ENCODE measurements at regions not wholly inside any gene's neighbourhood (a gene's known extent, or its start where the extent isn't known, plus 50 kb on each side); places are given as distances from the start of the nearest gene placed in this dataset.

DNA sequence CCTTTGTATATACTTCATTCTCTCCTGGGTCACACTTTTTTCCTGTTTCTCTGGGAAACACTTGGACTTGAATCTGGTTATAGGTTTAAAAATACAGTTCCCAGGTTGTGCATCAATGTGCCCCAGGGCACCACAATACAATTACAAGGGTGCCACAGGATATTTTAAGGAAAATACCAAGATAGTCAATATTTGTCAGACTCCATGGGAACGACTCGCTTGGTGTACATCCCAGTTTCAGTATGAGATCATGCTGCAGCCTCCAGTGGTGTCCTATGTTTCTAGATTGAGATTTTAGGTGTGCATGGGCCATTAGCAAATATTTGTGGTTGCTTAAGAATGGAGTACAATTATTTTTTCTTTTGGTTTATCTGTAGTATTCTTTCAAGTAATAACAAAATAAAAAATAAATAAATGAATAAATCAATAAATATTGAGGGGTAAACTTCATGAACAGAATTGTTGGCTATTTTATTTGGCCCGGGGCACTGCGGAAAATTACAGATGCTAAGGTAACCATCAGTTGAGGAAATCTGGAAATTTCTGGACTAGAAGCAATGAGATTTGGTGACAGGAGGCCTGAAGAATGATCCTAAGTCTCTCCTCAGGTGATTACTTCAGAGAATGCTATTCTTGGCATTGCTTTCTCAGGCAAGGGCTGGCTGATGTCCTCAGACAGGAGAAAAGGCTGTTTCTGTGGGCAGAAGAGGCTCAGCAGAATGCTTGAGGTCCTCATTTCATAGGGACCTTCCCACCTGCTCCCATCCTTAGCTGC is 649.3 kb upstream of the SOX11 start:
- H3K27ac ChIP-seq: no peak overlapping the region
- no peak for DNase-seq

DNA sequence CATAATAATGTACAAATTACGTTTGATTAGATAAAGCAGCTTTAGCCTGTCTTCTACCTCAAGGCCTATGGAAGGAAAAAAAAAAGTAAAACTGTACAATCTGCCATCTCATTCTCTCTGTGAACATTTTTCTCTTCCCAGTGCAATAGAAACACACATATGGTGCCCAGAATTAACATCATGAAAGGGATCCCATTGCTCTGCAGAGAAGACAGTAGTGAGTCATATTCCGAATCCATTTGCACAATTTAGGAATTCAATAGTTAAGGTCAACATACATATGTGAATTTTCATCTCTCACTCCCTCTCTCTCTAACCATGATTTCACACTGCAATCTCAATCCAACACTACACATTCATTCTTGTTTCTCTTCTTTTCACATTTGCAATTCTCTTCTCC is 640.9 kb upstream of the SOX11 start:
- intact Hi-C loops (cut with DNase I): no loop called here
- no peak for DNase-seq
- Histone ChIP-seq H3K36me3 (no peaks in the 10 kb centered on the region), H3K4me3 (no peak overlapping the region), H3K27me3 (no peaks in the 10 kb centered on the region), H3K27ac (no peak overlapping the region), H3K4me1 (no peaks in the 10 kb centered on the region), H3K9me3 (no peaks in the 10 kb centered on the region)
- no peak for ATAC-seq
- TF ChIP-seq, protein P1, sequence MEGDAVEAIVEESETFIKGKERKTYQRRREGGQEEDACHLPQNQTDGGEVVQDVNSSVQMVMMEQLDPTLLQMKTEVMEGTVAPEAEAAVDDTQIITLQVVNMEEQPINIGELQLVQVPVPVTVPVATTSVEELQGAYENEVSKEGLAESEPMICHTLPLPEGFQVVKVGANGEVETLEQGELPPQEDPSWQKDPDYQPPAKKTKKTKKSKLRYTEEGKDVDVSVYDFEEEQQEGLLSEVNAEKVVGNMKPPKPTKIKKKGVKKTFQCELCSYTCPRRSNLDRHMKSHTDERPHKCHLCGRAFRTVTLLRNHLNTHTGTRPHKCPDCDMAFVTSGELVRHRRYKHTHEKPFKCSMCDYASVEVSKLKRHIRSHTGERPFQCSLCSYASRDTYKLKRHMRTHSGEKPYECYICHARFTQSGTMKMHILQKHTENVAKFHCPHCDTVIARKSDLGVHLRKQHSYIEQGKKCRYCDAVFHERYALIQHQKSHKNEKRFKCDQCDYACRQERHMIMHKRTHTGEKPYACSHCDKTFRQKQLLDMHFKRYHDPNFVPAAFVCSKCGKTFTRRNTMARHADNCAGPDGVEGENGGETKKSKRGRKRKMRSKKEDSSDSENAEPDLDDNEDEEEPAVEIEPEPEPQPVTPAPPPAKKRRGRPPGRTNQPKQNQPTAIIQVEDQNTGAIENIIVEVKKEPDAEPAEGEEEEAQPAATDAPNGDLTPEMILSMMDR (IDR thresholded peaks at IDR 0.05): no peak

More for the DNA sequence above, 649.3 kb upstream of the SOX11 start:
- no peak for ATAC-seq
- H3K9me3 ChIP-seq: no peaks in the 10 kb centered on the region
- H3K36me3 ChIP-seq: no peaks in the 10 kb centered on the region
- TF ChIP-seq, protein P1 (IDR thresholded peaks at IDR 0.05): no peak
- H3K4me3 ChIP-seq: no peak overlapping the region
- no peaks in the 10 kb centered on the region for H3K4me1 ChIP-seq
- H3K27me3 ChIP-seq: no peaks in the 10 kb centered on the region
- intact Hi-C loops (cut with DNase I): no loop called here

DNA sequence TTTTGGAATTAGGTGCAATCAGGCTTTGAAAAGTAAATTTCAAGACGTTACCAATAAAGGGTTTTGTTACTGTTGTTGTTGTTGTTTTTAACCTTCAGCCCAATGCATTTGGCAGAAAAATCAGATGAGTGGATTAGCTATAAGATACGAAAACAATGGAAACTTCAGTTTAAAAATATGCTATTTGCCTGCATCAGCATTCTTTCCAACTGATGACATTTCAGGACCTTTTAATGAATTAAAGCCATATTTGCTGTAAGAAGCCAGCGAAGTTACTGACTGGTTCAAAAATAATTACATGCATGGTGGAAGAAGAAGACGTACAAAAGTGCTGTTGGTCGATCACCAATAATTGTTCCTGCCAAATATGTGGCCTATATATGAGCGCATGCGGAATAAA is 639.3 kb upstream of the SOX11 start:
- TF ChIP-seq, protein P1 (IDR thresholded peaks at IDR 0.05): no peak
- no peaks in the 10 kb centered on the region for H3K4me1 ChIP-seq
- no peak for DNase-seq
- H3K27me3 ChIP-seq: no peaks in the 10 kb centered on the region
- no peaks in the 10 kb centered on the region for H3K36me3 ChIP-seq
- no peak overlapping the region for H3K27ac ChIP-seq
- H3K9me3 ChIP-seq: no peaks in the 10 kb centered on the region
- no peak for ATAC-seq
- intact Hi-C loops (cut with DNase I): no loop called here
- H3K4me3 ChIP-seq: no peak overlapping the region

DNA sequence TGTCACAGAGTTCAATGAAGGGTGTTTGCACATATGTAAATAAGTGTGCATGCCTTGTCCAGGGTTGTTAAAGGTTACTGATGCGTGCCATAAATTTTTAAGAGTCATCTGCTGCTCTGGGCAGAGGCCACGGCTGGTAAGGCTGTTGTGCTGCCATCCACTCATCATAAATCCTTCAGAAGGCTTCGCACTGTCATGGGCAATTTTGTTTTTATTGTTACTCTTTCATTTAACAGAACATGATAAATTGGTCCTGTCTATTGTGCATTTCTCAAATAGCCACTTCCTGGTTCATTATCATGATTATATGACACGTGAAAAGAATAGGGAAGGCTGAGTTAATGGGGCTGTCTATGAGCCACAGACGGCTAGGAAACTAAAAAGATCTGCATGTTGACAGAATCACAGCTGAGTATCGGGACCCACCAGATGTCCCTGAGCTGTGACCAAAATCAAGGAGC is 634.3 kb upstream of the SOX11 start:
- Histone ChIP-seq H3K4me1 (no peaks in the 10 kb centered on the region), H3K9me3 (no peaks in the 10 kb centered on the region), H3K36me3 (no peaks in the 10 kb centered on the region), H3K27ac (no peak overlapping the region), H3K27me3 (no peaks in the 10 kb centered on the region), H3K4me3 (no peak overlapping the region)
- no peak for DNase-seq
- TF ChIP-seq, protein P1 (IDR thresholded peaks at IDR 0.05): no peak
- intact Hi-C loops (cut with DNase I): no loop called here
- ATAC-seq: no peak

DNA sequence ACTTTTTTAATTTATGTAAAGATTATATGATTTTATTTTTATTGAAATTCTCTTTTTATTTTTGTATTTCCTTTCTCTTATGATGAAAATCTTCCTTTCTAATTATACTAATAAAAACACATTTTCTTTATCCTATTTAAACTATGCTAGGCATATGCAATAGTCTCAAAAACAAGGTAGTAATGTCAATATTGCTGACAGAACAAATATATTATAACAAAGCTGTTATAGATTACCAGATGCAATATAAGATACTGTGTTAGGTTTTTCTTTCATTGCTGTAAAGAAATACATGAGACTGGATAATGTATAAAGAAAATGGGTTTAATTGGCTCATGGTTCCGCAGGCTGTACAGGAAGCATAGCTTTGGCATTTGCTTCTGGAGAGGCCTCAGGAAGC is 631.2 kb upstream of the SOX11 start:
- H3K4me1 ChIP-seq: no peaks in the 10 kb centered on the region
- intact Hi-C loops (cut with DNase I): no loop called here
- DNase-seq (no peak), ATAC-seq (no peak)
- no peaks in the 10 kb centered on the region for H3K9me3 ChIP-seq
- no peak overlapping the region for H3K4me3 ChIP-seq
- no peak overlapping the region for H3K27ac ChIP-seq
- H3K36me3 ChIP-seq: no peaks in the 10 kb centered on the region
- no peaks in the 10 kb centered on the region for H3K27me3 ChIP-seq
- TF ChIP-seq, protein P1 (IDR thresholded peaks at IDR 0.05): no peak

Data from upper lobe of right lung (tissue), 1 donor.